ENCODE measurements at regions not wholly inside any gene's neighbourhood (a gene's known extent, or its start where the extent isn't known, plus 50 kb on each side); places are given as distances from the start of the nearest gene placed in this dataset.

DNA sequence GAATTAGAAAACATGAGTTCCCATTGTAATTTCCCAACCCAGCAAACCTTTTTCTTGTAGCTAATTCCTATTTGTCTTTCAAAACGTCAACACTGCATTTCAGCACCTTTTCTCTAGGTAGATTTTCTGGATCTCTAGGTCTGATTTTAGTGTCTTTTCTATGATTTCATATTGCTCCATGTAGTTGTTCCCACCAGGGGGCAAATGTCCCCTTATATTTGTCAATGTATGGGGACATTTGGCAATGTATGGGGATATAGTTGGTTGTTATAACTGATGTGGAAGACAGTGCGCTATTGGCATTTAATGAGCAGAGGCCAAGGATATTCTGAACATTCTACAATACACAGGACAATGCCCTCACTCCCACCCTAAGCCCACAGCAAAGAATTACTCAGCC, 273.9 kb upstream of the ADRA1B start:
- TF ChIP-seq KLF16 (IDR thresholded peaks at IDR 0.05) = no peak
- TF ChIP-seq, protein P1, sequence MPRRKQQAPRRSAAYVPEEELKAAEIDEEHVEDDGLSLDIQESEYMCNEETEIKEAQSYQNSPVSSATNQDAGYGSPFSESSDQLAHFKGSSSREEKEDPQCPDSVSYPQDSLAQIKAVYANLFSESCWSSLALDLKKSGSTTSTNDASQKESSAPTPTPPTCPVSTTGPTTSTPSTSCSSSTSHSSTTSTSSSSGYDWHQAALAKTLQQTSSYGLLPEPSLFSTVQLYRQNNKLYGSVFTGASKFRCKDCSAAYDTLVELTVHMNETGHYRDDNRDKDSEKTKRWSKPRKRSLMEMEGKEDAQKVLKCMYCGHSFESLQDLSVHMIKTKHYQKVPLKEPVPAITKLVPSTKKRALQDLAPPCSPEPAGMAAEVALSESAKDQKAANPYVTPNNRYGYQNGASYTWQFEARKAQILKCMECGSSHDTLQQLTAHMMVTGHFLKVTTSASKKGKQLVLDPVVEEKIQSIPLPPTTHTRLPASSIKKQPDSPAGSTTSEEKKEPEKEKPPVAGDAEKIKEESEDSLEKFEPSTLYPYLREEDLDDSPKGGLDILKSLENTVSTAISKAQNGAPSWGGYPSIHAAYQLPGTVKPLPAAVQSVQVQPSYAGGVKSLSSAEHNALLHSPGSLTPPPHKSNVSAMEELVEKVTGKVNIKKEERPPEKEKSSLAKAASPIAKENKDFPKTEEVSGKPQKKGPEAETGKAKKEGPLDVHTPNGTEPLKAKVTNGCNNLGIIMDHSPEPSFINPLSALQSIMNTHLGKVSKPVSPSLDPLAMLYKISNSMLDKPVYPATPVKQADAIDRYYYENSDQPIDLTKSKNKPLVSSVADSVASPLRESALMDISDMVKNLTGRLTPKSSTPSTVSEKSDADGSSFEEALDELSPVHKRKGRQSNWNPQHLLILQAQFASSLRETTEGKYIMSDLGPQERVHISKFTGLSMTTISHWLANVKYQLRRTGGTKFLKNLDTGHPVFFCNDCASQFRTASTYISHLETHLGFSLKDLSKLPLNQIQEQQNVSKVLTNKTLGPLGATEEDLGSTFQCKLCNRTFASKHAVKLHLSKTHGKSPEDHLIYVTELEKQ (CRISPR knock-in tag; IDR thresholded peaks at IDR 0.05) = no peak
- no peak for TF ChIP-seq ZNF778 (CRISPR knock-in tag; IDR thresholded peaks at IDR 0.05)
- TF ChIP-seq EZH2 (IDR thresholded peaks at IDR 0.05; ENCODE audit: borderline replicate concordance, low read depth, low read length) = no peak
- no peak for TF ChIP-seq TAF1 (IDR thresholded peaks at IDR 0.05; ENCODE audit: control insufficient read depth, extremely low read depth, insufficient read depth, low read length, severe bottlenecking)
- no peak for TF ChIP-seq SIRT6 (IDR thresholded peaks at IDR 0.05; ENCODE audit: low read depth, low read length)
- TF ChIP-seq CHD4 (IDR thresholded peaks at IDR 0.05; ENCODE audit: insufficient read depth, insufficient replicate concordance, low read depth, low read length, poor library complexity, severe bottlenecking) = no peak
- TF ChIP-seq, protein P2, sequence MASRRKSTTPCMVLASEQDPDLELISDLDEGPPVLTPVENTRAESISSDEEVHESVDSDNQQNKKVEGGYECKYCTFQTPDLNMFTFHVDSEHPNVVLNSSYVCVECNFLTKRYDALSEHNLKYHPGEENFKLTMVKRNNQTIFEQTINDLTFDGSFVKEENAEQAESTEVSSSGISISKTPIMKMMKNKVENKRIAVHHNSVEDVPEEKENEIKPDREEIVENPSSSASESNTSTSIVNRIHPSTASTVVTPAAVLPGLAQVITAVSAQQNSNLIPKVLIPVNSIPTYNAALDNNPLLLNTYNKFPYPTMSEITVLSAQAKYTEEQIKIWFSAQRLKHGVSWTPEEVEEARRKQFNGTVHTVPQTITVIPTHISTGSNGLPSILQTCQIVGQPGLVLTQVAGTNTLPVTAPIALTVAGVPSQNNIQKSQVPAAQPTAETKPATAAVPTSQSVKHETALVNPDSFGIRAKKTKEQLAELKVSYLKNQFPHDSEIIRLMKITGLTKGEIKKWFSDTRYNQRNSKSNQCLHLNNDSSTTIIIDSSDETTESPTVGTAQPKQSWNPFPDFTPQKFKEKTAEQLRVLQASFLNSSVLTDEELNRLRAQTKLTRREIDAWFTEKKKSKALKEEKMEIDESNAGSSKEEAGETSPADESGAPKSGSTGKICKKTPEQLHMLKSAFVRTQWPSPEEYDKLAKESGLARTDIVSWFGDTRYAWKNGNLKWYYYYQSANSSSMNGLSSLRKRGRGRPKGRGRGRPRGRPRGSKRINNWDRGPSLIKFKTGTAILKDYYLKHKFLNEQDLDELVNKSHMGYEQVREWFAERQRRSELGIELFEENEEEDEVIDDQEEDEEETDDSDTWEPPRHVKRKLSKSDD (conservative IDR thresholded peaks at IDR 0.05; ENCODE audit: low read length) = no peak
- no peak for TF ChIP-seq ZNF274 (IDR thresholded peaks at IDR 0.05; ENCODE audit: borderline replicate concordance, low read depth, low read length)
- no peak for TF ChIP-seq ZSCAN29 (IDR thresholded peaks at IDR 0.05)
- no peak for TF ChIP-seq RAD51 (IDR thresholded peaks at IDR 0.05; ENCODE audit: borderline replicate concordance, low read depth)
- no peak for TF ChIP-seq ATF7 (IDR thresholded peaks at IDR 0.05)
- TF ChIP-seq, protein P3, sequence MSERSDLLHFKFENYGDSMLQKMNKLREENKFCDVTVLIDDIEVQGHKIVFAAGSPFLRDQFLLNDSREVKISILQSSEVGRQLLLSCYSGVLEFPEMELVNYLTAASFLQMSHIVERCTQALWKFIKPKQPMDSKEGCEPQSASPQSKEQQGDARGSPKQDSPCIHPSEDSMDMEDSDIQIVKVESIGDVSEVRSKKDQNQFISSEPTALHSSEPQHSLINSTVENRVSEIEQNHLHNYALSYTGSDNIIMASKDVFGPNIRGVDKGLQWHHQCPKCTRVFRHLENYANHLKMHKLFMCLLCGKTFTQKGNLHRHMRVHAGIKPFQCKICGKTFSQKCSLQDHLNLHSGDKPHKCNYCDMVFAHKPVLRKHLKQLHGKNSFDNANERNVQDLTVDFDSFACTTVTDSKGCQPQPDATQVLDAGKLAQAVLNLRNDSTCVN (CRISPR knock-in tag; IDR thresholded peaks at IDR 0.05) = no peak
- no peak for TF ChIP-seq POLR2A (conservative IDR thresholded peaks at IDR 0.05)
